Left lung (tissue), 4 donors: ENCODE measurements at regions not wholly inside any gene's neighbourhood (a gene's known extent, or its start where the extent isn't known, plus 50 kb on each side); places are given as distances from the start of the nearest gene placed in this dataset.

Experiments used
- ATAC-seq: fragments of 200-7000 bp; cut with Tn5 transposase; one replicate; pipeline ENCODE4 v1.9.1; 2020; ENCODE audit warnings: moderate library complexity
- DNase-seq, 4 donors: peaks; one replicate each; pipeline ENCODE4 v3.0.0-alpha.2; 2013 to 2020
- H3K27ac ChIP-seq, 2 donors: fragments of 200-600 bp; sonication (generic) in 1 of 2; one replicate each; pipeline versions ENCODE4 v1.5.0 to v1.8.0; 2020 to 2021
- H3K27me3 ChIP-seq, 2 donors: fragments of 200-600 bp; sonication (generic) in 1 of 2; one replicate each; pipeline versions ENCODE4 v1.5.0 to v1.8.0; 2020 to 2021
- H3K36me3 ChIP-seq, 2 donors: fragments of 200-600 bp; sonication (generic) in 1 of 2; one replicate each; pipeline versions ENCODE4 v1.5.0 to v1.8.0; 2020 to 2021
- H3K4me1 ChIP-seq, 2 donors: fragments of 200-600 bp; one replicate each; pipeline ENCODE4 v1.8.0; 2021
- H3K4me3 ChIP-seq, 2 donors: fragments of 200-600 bp; sonication (generic) in 1 of 2; one replicate each; pipeline versions ENCODE4 v1.5.0 to v1.8.0; 2020 to 2021; ENCODE audit warnings: mild to moderate bottlenecking in 1 of 2
- H3K9me3 ChIP-seq, 2 donors: fragments of 200-600 bp; sonication (generic) in 1 of 2; one replicate each; pipeline versions ENCODE4 v1.5.0 to v1.8.0; 2020 to 2021
- intact Hi-C, 2 donors: fragments of 100-400 bp; cut with DNase I; formaldehyde crosslinking; loops; one replicate each; pipeline versions ENCODE4 v1.11.2 to v1.14.2; 2022
- TF ChIP-seq, protein P1 (sequence below), 2 donors: fragments of 200-600 bp; sonication (generic) in 1 of 2; IDR thresholded peaks; one replicate each; pipeline versions ENCODE4 v1.5.0 to v1.8.0; 2021; ENCODE audit warnings: antibody characterized with exemption in 2 of 2
- donor health status: DM: no; HTN: yes; CAD: no.
- donor health status: DM: no; HTN: no; CAD: no.

DNA sequence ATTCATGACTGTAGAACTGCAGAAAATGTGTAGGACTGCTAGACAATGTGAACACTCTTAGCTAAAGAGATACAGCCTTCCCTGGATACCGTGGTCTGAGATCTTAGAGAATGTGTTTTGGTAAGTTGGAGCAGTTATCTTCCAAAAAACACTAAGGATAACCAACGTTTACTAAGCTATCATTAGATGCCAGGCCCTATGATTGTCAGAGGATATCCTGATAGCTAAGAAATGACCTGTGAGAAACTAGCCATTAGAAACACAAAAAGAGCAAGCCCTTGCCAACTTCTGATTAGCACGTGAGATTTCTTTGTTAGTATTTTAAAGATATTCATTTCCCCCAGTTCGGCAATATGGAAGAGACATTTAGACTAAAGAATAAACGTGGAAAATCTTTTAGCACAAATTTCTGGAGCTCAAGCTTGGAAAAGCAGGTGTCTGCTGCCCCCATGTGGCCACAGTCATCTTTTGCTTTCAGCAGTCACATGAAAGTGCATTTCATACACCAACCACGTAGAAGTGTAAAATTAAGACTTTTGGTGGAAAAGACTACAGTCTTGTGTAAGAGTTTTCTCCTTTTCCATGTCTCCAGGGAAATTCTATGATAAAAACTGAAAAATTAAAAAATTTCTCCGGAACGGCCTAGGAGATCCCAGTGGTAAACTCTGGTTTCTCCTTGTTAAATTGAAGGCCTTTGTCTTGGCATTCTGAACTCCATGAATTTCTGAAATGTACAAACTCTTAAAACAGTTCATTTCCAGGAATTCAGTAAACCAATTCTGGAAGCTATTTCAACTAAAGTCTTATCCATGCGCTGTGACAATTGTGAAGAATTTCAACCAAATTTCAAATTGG is 136.4 kb downstream of the ZNF674 start:
- DNase-seq: peak in 3 of 4 donors; percentile 59 to 75 (median 64)
- Histone ChIP-seq H3K36me3 (no peaks in the 10 kb centered on the region), H3K27ac (no peak overlapping the region), H3K27me3 (no peaks in the 10 kb centered on the region), H3K9me3 (no peaks in the 10 kb centered on the region), H3K4me1 (no peaks in the 10 kb centered on the region), H3K4me3 (no peak overlapping the region)
- intact Hi-C loops: no loop called here
- ATAC-seq: peak; percentile 79
- TF ChIP-seq, protein P1, sequence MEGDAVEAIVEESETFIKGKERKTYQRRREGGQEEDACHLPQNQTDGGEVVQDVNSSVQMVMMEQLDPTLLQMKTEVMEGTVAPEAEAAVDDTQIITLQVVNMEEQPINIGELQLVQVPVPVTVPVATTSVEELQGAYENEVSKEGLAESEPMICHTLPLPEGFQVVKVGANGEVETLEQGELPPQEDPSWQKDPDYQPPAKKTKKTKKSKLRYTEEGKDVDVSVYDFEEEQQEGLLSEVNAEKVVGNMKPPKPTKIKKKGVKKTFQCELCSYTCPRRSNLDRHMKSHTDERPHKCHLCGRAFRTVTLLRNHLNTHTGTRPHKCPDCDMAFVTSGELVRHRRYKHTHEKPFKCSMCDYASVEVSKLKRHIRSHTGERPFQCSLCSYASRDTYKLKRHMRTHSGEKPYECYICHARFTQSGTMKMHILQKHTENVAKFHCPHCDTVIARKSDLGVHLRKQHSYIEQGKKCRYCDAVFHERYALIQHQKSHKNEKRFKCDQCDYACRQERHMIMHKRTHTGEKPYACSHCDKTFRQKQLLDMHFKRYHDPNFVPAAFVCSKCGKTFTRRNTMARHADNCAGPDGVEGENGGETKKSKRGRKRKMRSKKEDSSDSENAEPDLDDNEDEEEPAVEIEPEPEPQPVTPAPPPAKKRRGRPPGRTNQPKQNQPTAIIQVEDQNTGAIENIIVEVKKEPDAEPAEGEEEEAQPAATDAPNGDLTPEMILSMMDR (IDR thresholded peaks at IDR 0.05): peak; percentile 61 to 85

DNA sequence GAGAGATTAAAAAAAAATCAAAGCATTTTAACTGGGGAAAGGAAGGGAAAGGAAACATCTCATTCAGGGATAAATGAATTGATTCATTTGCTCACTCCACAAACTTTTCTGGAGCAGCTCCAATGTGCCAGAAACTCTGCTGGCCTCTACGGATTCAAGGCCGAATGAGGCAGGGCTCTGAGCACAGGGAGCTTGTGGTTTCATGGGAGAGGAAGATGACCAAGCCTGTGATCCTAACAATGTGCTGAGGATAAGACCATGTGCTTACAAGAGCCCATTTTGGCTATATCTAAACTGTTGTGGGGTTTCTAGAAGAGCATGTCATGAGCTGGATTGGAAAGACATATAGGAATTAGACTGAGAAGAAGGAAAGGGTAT is 137.5 kb downstream of the ZNF674 start:
- DNase-seq: no peak
- H3K4me1 ChIP-seq: no peaks in the 10 kb centered on the region
- H3K27me3 ChIP-seq: no peaks in the 10 kb centered on the region
- intact Hi-C loops: no loop called here
- H3K4me3 ChIP-seq: no peak overlapping the region
- no peak for ATAC-seq
- H3K36me3 ChIP-seq: no peaks in the 10 kb centered on the region
- no peaks in the 10 kb centered on the region for H3K9me3 ChIP-seq
- TF ChIP-seq, protein P1 (IDR thresholded peaks at IDR 0.05): no peak
- H3K27ac ChIP-seq: no peak overlapping the region

DNA sequence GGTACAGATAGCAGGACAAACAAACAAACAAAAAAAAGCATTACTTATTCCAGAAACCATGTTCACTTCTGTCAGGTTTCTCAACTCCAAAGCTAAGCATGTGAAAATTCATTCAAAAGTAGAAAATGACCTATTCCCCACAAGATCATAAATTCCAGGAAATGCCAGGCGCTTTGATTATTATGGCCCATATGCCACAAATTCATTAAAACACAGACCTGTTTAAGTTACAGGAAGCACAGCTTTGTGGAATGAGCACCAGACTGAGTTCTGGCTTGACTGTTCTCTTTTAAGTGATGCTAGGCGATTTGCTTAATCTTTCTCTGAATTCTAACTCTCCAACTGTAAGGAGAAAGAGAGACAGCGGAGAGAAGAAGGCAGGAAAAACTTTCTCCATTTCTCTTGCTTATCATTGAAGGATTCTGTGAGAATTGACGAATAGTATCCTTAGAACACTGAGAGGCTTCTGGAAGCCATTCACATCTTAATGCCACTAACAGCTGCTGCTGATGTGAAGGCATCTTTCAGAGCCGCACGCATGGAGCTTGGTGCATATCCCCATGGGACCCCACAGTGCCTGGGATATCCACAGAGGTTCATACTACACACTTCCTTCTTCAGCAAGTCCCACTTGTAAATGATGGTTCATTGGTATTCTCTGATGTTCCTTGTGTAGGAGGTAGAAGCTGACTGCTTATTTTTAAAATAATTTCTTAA is 138.0 kb downstream of the ZNF674 start:
- no peak for DNase-seq
- intact Hi-C loops: no loop called here

DNA sequence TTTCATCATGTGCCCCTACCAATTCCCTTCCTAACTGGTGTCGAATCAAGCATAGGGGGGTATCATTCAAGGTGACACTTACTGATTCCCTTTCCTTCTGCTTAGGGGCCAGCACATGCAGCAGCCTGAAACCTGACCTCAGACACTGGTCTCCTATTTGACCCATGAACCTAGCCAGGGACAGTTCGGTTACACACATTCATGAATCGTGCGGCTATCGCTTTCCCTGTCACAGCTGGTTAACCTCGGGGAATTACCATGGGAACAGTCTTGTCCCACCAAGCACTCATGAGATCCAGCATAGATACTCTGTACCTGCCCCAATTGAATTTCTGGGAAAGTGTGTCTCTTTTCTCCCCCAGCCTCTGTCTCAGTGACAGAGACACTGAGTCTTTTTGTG is 140.4 kb downstream of the ZNF674 start:
- Histone ChIP-seq H3K27me3 (no peaks in the 10 kb centered on the region), H3K4me1 (no peaks in the 10 kb centered on the region), H3K4me3 (no peak overlapping the region), H3K9me3 (no peaks in the 10 kb centered on the region), H3K27ac (no peak overlapping the region), H3K36me3 (no peaks in the 10 kb centered on the region)
- intact Hi-C loops: no loop called here
- no peak for ATAC-seq
- TF ChIP-seq, protein P1 (IDR thresholded peaks at IDR 0.05): no peak
- no peak for DNase-seq

More for the DNA sequence above, 138.0 kb downstream of the ZNF674 start:
- H3K4me1 ChIP-seq: no peaks in the 10 kb centered on the region
- ATAC-seq: no peak
- no peaks in the 10 kb centered on the region for H3K9me3 ChIP-seq
- no peak overlapping the region for H3K4me3 ChIP-seq
- no peak overlapping the region for H3K27ac ChIP-seq
- no peaks in the 10 kb centered on the region for H3K27me3 ChIP-seq
- TF ChIP-seq, protein P1 (IDR thresholded peaks at IDR 0.05): no peak
- H3K36me3 ChIP-seq: no peaks in the 10 kb centered on the region
